Mammary epithelial cell (primary cell): ENCODE measurements at regions not wholly inside any gene's neighbourhood (a gene's known extent, or its start where the extent isn't known, plus 50 kb on each side); places are given as distances from the start of the nearest gene placed in this dataset.

Experiments used
- CTCF ChIP-seq, 2 donors: IDR thresholded peaks in 1 of 2; conservative IDR thresholded peaks in 1 of 2; 2 replicates each; pipeline ENCODE4 v1.5.1; 2011 to 2012; ENCODE audit warnings: inconsistent platforms in 2 of 2, low read length in 2 of 2, mild to moderate bottlenecking in 2 of 2, control low read depth in 1 of 2, low read depth in 1 of 2; ENCODE audit not compliant: insufficient read depth in 1 of 2; ENCODE audit errors: extremely low read depth in 1 of 2
- EZH2 ChIP-seq: IDR thresholded peaks from 2 replicates; pipeline ENCODE4 v1.6.1; 2012; ENCODE audit warnings: low read length, inconsistent platforms, borderline replicate concordance

GRCh38 chr3:127366383-127366782 lies 78.5 kb upstream of the PRR20G start:
- TF ChIP-seq CTCF (conservative IDR thresholded peaks at IDR 0.05 in 1 of 2, IDR thresholded peaks at IDR 0.05 in 1 of 2; ENCODE audit: extremely low read depth in 1 of 2, insufficient read depth in 1 of 2, low read depth in 1 of 2, low read length in 2 of 2) (no peak), EZH2 (no peak)
